Fibroblast of skin of scalp (primary cell): ENCODE measurements at regions not wholly inside any gene's neighbourhood (a gene's known extent, or its start where the extent isn't known, plus 50 kb on each side); places are given as distances from the start of the nearest gene placed in this dataset.

Experiments
- DNase-seq: peaks from one replicate; pipeline ENCODE4 v3.0.0-alpha.2; 2013

GRCh38 chr1:14055442-14056223 is 355.6 kb downstream of the PRDM2 start:
- DNase-seq, result peak; percentile 1

- DNase-seq, result no peak
Measured at GRCh38 chr1:14057640-14058039, 357.7 kb downstream of the PRDM2 start.

- no peak for DNase-seq
Measured at GRCh38 chr1:14061204-14061603, 361.2 kb downstream of the PRDM2 start.

GRCh38 chr1:14061722-14062121 is 361.7 kb downstream of the PRDM2 start:
- no peak for DNase-seq

- DNase-seq, result no peak
Measured at GRCh38 chr1:14062669-14063068, 362.7 kb downstream of the PRDM2 start.

- no peak for DNase-seq
Measured at GRCh38 chr1:14064649-14065442, 364.9 kb downstream of the PRDM2 start.

- no peak for DNase-seq
Measured at GRCh38 chr1:14065486-14065885, 365.5 kb downstream of the PRDM2 start.

GRCh38 chr1:14067036-14067435 is 367.0 kb downstream of the PRDM2 start:
- DNase-seq, result no peak

- no peak for DNase-seq
Measured at GRCh38 chr1:14067711-14068110, 367.7 kb downstream of the PRDM2 start.

- no peak for DNase-seq
Measured at GRCh38 chr1:14071581-14071980, 371.6 kb downstream of the PRDM2 start.

- no peak for DNase-seq
Measured at GRCh38 chr1:14080653-14081052, 380.7 kb downstream of the PRDM2 start.

GRCh38 chr1:14082331-14082730 is 382.3 kb downstream of the PRDM2 start:
- no peak for DNase-seq

GRCh38 chr1:14083277-14083676 is 383.3 kb downstream of the PRDM2 start:
- no peak for DNase-seq

GRCh38 chr1:14083706-14084105 is 383.7 kb downstream of the PRDM2 start:
- no peak for DNase-seq

- DNase-seq, result no peak
Measured at GRCh38 chr1:14090062-14090461, 390.1 kb downstream of the PRDM2 start.

- no peak for DNase-seq
Measured at GRCh38 chr1:14090531-14090930, 390.5 kb downstream of the PRDM2 start.

- peak; percentile 5 for DNase-seq
Measured at GRCh38 chr1:14094611-14095400, 394.8 kb downstream of the PRDM2 start.

- DNase-seq, result peak; percentile 13
Measured at GRCh38 chr1:14098294-14098913, 398.4 kb downstream of the PRDM2 start.

- no peak for DNase-seq
Measured at GRCh38 chr1:14100444-14100843, 400.5 kb downstream of the PRDM2 start.

- DNase-seq, result no peak
Measured at GRCh38 chr1:14100919-14101318, 400.9 kb downstream of the PRDM2 start.

GRCh38 chr1:14102180-14102579 is 402.2 kb downstream of the PRDM2 start:
- no peak for DNase-seq

GRCh38 chr1:14103878-14104430 is 404.0 kb downstream of the PRDM2 start:
- DNase-seq, result no peak
